NCI-H2171 treated with DMSO at 0.1 percent for 48 hours (cell line): ENCODE measurements at regions not wholly inside any gene's neighbourhood (a gene's known extent, or its start where the extent isn't known, plus 50 kb on each side); places are given as distances from the start of the nearest gene placed in this dataset.
A peak's percentile ranks its signal among the peaks of the same experiment; 100 is the strongest.
"Not testable (repeated sequence)": the region's sequence is repeated elsewhere in the genome, so short reads cannot be mapped to it uniquely, and the experiment has no call there.

Experiments
- DNase-seq: peaks from one replicate; lab custom pipeline; 2025; lab: John Stamatoyannopoulos, UW

DNA sequence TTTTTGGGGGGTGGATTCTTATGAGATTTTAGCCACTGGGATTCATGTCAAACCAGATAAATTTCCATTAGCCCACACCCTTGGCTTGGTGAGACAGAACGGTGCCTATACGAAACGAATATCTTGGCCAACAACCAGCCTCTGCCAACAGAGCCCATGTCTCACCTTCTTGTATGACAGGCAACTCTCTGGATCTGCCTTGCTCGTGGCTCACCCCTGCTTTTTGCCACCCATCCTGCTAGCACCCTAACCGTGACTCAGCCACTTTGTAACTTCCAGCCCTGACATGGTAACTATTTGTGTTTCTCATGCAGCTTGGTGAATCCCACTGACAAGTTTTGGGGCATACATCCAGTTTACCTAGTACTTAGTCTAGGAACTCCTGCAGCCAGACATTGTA lies 457.0 kb downstream of the SPATA31D1 start:
- DNase-seq: no peak

- DNase-seq: no peak
Measured at GRCh38 chr9:82447343-82447742, 458.8 kb downstream of the SPATA31D1 start.

GRCh38 chr9:82449986-82450385 lies 461.4 kb downstream of the SPATA31D1 start:
- DNase-seq: peak; percentile 87

GRCh38 chr9:82454509-82455190 lies 466.1 kb downstream of the SPATA31D1 start:
- DNase-seq: no peak

DNA sequence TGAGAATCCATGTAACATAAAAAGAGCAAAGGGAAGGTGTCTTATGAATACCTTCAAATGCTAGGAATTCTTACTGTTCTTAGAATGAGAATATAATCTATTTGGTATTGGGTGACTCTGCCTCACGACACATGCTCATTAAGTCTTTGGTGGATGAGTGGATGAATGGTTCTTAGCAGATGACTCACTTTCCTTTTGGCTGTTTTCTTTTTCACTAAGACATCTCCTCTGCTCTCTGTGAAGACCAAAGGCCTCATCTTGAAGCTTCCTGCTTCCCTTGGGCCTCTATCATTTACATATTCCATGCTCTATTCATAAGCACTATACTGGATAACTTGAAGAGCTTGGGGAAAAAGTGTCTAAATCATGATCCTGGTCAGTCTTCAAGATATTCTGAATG lies 468.1 kb downstream of the SPATA31D1 start:
- no peak for DNase-seq

- DNase-seq: no peak
Measured at GRCh38 chr9:82457298-82457697, 468.7 kb downstream of the SPATA31D1 start.

DNA sequence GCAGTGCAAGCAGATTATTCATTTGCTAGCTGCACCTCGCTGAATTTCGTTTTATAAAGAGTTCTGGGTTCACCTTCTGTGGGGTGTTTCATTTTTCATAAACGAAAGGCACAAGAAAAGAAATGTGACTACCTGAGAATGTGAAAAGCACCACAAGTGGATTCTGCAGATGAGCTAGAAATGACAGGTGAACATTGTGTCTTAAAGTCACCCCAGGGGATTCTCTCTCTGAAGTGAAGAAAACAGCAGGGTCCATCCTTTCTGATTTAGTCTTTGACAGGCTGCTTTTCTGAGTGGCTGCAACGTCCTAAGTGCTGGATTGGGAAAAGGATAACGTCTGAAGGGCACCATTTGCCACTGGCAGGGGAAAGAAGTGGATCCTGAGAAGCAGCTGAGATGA lies 469.3 kb downstream of the SPATA31D1 start:
- peak; percentile 61 for DNase-seq

GRCh38 chr9:82458296-82458695 lies 469.7 kb downstream of the SPATA31D1 start:
- no peak for DNase-seq

- no peak for DNase-seq
Measured at GRCh38 chr9:82466616-82467260, 478.2 kb downstream of the SPATA31D1 start.

DNA sequence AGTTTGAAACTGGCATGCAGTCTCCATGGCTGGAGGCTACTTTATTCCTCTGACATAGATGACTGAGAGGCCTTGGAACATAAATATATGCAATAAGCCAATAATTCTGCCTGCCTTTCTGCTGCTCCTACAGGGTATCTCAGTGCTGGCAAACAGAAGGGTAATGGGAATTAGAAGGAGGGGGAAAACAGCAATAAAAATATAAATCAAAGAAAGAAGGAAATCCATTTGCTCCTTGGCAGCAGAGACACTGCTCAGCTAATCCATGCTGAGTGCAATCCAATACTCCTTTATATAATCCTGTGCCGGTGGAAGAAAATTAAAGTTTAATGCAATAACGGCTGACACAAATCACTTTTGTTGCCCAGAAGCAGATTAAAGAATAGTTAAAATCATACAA lies 478.9 kb downstream of the SPATA31D1 start:
- no peak for DNase-seq

DNA sequence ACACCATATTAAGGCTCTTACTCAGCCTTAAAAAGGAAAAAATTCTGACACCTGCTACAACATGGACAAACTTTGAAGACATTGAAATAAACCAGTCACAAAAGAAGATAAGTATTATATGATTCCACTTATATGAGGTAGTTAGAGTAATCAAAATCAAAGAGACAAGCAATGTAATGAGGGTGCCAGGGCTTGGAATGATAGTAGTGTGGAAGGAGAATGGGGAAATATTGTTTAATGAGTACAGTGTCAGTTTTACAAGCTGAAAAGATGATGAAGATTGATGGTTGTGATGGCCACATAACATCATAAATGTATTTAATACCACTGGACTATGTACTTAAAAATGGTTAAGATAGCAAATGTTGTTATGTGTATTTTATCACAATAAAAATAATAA lies 485.7 kb downstream of the SPATA31D1 start:
- no peak for DNase-seq

GRCh38 chr9:82475584-82476301 lies 487.2 kb downstream of the SPATA31D1 start:
- DNase-seq: no peak

- DNase-seq: no peak
Measured at GRCh38 chr9:82480921-82481320, 492.3 kb downstream of the SPATA31D1 start.

DNA sequence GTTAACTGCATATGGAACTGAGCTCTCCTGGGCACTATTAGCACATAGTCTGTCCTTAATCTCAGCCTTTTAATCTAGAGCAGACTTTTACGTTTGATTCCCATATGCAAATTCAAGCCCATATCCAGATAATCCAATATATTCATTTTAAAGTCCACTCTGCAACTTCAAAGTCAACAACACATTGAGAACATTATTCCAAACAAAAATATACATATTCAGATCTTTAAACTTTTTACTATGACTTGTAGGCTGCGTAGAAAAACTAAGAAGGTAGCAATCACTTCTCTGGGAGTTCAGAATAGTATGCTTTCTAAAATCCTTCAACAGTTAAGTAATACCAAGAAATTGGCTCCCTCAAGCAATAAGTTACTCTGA lies 499.4 kb downstream of the SPATA31D1 start:
- DNase-seq: no peak

DNA sequence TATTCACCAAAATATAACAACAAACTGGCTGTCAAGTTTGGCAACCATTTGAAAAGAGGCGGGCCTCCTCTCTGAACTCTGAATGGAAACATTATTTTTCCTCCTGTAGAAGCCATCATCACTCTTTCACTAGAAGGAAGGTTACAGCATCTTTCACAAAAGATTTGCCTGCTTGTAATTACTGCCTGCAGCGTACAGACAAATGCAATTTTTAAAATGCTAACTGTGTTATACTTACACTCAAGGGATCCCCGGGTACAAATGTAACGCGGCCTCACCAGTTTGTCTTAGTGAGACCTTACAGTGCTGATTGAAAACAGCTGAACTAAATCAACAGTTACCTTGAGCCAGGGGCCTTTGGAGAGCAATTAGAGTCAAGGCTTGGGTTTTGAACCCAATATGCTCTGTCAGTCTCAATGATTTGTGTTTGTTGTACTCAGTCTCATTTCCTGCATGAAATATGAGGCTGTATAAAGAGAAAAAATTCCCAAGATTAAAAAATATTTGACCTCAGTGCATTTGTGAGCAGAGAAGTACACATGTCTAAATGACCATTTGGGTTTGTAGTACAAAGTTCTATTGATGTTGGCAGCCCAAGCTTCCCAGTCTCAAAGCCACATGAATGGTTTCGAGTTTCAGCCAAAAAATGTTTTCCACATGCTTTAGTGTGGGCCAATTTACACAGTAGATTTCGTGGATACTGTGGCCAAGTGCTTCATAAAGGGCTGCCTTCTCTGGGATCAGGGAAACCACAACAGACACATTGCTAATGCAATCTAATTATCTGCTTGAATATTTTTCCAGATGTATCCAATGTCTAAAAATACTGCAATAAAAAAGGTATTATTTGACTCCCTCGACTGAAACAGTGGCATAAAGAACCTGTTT lies 500.0 kb downstream of the SPATA31D1 start:
- no peak for DNase-seq

- DNase-seq: no peak
Measured at GRCh38 chr9:82489201-82489821, 500.7 kb downstream of the SPATA31D1 start.

- peak; percentile 87 for DNase-seq
Measured at GRCh38 chr9:82490019-82490499, 501.5 kb downstream of the SPATA31D1 start.

GRCh38 chr9:82490821-82491220 lies 502.2 kb downstream of the SPATA31D1 start:
- not testable (repeated sequence) for DNase-seq

DNA sequence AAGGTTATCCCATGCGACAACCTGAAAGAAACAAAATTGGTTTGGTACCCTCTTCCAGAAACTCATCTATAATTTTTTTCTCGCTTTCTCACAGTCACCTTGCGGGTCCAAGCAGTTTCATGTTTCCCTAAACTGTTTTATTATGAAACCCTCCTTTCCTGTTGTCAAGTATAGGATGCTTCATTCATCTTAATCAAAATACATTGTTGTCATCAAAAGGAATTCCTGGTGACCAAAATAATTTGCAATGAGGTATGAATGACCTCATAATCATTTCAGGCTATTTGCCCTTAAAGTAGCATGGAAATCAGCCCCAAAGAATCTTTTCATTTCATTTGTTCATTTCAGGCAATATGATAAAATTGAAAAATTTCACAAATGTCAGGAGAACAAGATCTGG lies 503.0 kb downstream of the SPATA31D1 start:
- DNase-seq: no peak

GRCh38 chr9:82492274-82492673 lies 503.7 kb downstream of the SPATA31D1 start:
- DNase-seq: no peak
